ENCODE measurements at regions not wholly inside any gene's neighbourhood (a gene's known extent, or its start where the extent isn't known, plus 50 kb on each side); places are given as distances from the start of the nearest gene placed in this dataset.

DNA sequence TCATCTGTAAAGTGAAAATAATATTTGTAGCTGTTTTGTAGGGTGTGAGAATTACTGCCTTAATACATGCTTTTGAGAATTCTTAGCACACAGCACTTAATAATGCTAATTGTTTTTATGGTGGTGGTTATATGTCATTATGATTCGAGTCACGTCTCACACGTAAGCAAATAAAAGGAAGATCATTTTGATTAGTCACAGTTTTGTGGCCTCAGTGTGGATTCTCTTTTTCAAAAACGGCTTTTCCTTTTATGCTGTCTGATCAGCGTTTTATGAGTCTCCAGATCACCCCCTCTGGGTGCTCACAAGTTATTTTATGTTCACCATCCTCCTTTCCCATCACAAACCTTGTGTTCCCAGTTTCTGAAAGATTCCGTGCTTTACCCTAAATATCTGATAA lies 255.6 kb upstream of the CNTN4 start:
- TF ChIP-seq, protein P1, sequence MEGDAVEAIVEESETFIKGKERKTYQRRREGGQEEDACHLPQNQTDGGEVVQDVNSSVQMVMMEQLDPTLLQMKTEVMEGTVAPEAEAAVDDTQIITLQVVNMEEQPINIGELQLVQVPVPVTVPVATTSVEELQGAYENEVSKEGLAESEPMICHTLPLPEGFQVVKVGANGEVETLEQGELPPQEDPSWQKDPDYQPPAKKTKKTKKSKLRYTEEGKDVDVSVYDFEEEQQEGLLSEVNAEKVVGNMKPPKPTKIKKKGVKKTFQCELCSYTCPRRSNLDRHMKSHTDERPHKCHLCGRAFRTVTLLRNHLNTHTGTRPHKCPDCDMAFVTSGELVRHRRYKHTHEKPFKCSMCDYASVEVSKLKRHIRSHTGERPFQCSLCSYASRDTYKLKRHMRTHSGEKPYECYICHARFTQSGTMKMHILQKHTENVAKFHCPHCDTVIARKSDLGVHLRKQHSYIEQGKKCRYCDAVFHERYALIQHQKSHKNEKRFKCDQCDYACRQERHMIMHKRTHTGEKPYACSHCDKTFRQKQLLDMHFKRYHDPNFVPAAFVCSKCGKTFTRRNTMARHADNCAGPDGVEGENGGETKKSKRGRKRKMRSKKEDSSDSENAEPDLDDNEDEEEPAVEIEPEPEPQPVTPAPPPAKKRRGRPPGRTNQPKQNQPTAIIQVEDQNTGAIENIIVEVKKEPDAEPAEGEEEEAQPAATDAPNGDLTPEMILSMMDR (IDR thresholded peaks at IDR 0.05), result no peak
- TF ChIP-seq POLR2A (IDR thresholded peaks at IDR 0.05), result no peak

Measured in testis (tissue), 2 donors.